Testis (tissue), 2 donors: ENCODE measurements at regions not wholly inside any gene's neighbourhood (a gene's known extent, or its start where the extent isn't known, plus 50 kb on each side); places are given as distances from the start of the nearest gene placed in this dataset.

Experiments used
- POLR2A ChIP-seq: fragments of 450-650 bp; IDR thresholded peaks from one replicate; pipeline ENCODE4 v1.6.1; 2017; ENCODE audit warnings: antibody characterized with exemption, mild to moderate bottlenecking, moderate library complexity
- TF ChIP-seq, protein P1 (sequence below), 3 experiments: fragments of 450-650 bp in 2 of 3; fragments of 200-600 bp in 1 of 3; sonication (generic) in 1 of 3; IDR thresholded peaks; one replicate each; pipeline ENCODE4 v1.5.1; 2016 to 2019; ENCODE audit warnings: antibody characterized with exemption in 3 of 3, mild to moderate bottlenecking in 2 of 3, moderate library complexity in 1 of 3

DNA sequence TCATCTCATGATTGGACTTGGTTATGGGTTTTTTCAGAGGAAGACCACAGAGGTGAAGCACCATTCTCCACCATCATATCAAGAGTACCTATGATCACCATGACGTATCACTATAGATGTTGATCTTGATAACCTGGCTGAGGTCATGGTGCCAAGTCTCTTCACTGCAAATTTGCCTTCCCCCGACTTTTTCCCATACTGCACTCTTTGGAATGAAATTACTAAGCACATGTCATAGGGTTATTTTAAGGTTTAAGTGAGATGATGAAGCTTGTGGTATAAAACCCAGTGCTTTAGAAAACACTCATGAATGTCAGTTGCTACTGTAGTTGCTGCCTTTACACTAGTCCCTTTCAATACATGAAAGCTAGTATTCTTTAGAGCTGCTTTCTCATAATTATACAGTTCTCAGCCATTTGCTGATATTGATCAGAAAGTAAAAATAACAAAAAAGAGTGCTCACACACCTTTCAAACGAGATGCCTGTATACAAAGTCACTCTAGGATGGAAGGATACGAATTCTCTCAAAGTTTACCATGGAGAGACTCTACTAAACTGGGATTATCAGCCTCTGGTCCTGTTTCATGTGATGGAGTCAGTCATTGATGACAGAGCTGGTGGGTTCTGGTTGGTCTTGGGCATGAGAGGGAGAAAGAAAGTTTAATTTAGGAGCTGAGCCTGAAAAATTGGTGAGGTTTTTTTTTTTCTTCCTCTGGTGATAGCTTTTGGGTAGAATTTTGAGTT is 228.1 kb downstream of the PRL start:
- TF ChIP-seq, protein P1, sequence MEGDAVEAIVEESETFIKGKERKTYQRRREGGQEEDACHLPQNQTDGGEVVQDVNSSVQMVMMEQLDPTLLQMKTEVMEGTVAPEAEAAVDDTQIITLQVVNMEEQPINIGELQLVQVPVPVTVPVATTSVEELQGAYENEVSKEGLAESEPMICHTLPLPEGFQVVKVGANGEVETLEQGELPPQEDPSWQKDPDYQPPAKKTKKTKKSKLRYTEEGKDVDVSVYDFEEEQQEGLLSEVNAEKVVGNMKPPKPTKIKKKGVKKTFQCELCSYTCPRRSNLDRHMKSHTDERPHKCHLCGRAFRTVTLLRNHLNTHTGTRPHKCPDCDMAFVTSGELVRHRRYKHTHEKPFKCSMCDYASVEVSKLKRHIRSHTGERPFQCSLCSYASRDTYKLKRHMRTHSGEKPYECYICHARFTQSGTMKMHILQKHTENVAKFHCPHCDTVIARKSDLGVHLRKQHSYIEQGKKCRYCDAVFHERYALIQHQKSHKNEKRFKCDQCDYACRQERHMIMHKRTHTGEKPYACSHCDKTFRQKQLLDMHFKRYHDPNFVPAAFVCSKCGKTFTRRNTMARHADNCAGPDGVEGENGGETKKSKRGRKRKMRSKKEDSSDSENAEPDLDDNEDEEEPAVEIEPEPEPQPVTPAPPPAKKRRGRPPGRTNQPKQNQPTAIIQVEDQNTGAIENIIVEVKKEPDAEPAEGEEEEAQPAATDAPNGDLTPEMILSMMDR (IDR thresholded peaks at IDR 0.05), result no peak
- no peak for TF ChIP-seq POLR2A
